ENCODE measurements at regions not wholly inside any gene's neighbourhood (a gene's known extent, or its start where the extent isn't known, plus 50 kb on each side); places are given as distances from the start of the nearest gene placed in this dataset.

DNA sequence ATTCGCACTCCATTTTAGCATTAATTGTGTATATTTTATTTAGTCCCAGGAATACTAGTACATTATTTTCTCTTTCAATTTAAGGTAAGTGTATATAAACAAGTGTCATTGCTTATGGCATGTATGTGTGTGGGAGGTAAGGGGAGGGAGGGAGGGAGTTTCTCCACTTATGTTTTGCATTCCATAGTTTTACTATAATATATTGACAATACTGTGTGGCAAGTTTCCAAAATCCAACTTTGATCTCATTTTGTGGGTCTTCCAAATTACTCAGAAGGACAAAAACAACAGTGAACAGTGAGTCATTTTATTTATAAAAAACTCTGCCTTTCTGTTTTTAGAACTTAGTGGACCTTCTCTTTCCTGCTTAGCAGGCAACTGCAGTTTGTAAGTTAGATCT is 102.3 kb upstream of the SEMA3E start:
- H3K27ac ChIP-seq: no peak overlapping the region
- no peak for ATAC-seq
- no peaks in the 10 kb centered on the region for H3K36me3 ChIP-seq
- no peaks in the 10 kb centered on the region for H3K4me1 ChIP-seq
- H3K27me3 ChIP-seq: no peaks in the 10 kb centered on the region
- H3K4me3 ChIP-seq: no peak overlapping the region
- TF ChIP-seq EP300 (IDR thresholded peaks at IDR 0.05) (no peak), POLR2A (IDR thresholded peaks at IDR 0.05) (no peak), POLR2AphosphoS5 (IDR thresholded peaks at IDR 0.05) (no peak), CTCF (IDR thresholded peaks at IDR 0.05) (no peak)
- WGBS, 2 donors (ENCODE audit: low coverage in 1 of 2): 91 to 100% methylated on average over 1 of the region's 1 CpG
- H3K9me3 ChIP-seq: no peaks in the 10 kb centered on the region

DNA sequence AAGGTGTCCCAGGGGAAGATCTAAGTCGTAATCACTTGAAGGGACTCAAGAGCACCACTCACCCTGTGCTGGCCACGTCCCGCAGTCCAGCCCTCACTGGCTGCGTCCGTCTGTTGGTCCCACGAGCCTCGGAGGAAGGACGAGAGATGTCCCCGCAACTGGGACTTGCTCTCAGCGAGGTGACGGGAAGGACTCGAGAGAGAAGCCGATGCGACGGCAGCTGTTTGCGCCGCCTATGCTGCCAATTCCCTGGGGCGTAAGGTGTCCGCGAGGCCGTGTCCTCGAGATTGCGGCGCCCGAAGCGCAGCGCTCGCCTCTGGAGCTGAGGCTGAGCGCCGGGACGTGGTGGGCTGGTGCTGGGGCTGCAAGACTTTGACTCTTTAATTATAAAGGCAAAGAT is 100.6 kb upstream of the SEMA3E start:
- Histone ChIP-seq H3K4me3 (no peak overlapping the region), H3K27me3 (no peaks in the 10 kb centered on the region), H3K27ac (no peak overlapping the region), H3K9me3 (no peaks in the 10 kb centered on the region), H3K4me1 (no peaks in the 10 kb centered on the region), H3K36me3 (no peaks in the 10 kb centered on the region)
- 88 to 92% methylated on average over 4 to 9 of the region's 31 CpGs for WGBS, 2 donors (ENCODE audit: low coverage in 1 of 2)
- TF ChIP-seq EP300 (IDR thresholded peaks at IDR 0.05): no peak
- TF ChIP-seq POLR2AphosphoS5 (IDR thresholded peaks at IDR 0.05): no peak
- no peak for TF ChIP-seq CTCF (IDR thresholded peaks at IDR 0.05)
- no peak for TF ChIP-seq POLR2A (IDR thresholded peaks at IDR 0.05)
- ATAC-seq: no peak

- Histone ChIP-seq H3K9me3 (no peaks in the 10 kb centered on the region), H3K4me1 (no peaks in the 10 kb centered on the region), H3K27ac (no peak overlapping the region), H3K27me3 (no peaks in the 10 kb centered on the region), H3K36me3 (no peaks in the 10 kb centered on the region), H3K4me3 (no peak overlapping the region)
- no peak for TF ChIP-seq POLR2A (IDR thresholded peaks at IDR 0.05)
- TF ChIP-seq EP300 (IDR thresholded peaks at IDR 0.05): no peak
- TF ChIP-seq CTCF (IDR thresholded peaks at IDR 0.05): no peak
- no peak for TF ChIP-seq POLR2AphosphoS5 (IDR thresholded peaks at IDR 0.05)
- 84 to 85% methylated on average over 2 of the region's 2 CpGs for WGBS, 2 donors (ENCODE audit: low coverage in 1 of 2)
- no peak for ATAC-seq
These were observed 90.6 kb upstream of the SEMA3E start for GRCh38 chr7:83739527-83739926.

GRCh38 chr7:83738291-83738835 is 89.4 kb upstream of the SEMA3E start:
- Histone ChIP-seq H3K36me3 (no peaks in the 10 kb centered on the region), H3K9me3 (no peaks in the 10 kb centered on the region), H3K4me1 (no peaks in the 10 kb centered on the region), H3K27me3 (no peaks in the 10 kb centered on the region), H3K27ac (no peak overlapping the region), H3K4me3 (no peak overlapping the region)
- TF ChIP-seq CTCF (IDR thresholded peaks at IDR 0.05) (no peak), EP300 (IDR thresholded peaks at IDR 0.05) (no peak), POLR2A (IDR thresholded peaks at IDR 0.05) (no peak), POLR2AphosphoS5 (IDR thresholded peaks at IDR 0.05) (no peak)
- WGBS, 2 donors (ENCODE audit: low coverage in 1 of 2): 59 to 64% methylated on average over 3 of the region's 3 CpGs
- no peak for ATAC-seq

- WGBS, 2 donors (ENCODE audit: low coverage in 1 of 2): 100% methylated on average over 1 of the region's 3 CpGs; no CpG with 5 or more reads in 1 of the 2 donors
- H3K4me1 ChIP-seq: no peaks in the 10 kb centered on the region
- H3K27ac ChIP-seq: no peak overlapping the region
- no peak overlapping the region for H3K4me3 ChIP-seq
- no peak for TF ChIP-seq POLR2A (IDR thresholded peaks at IDR 0.05)
- TF ChIP-seq POLR2AphosphoS5 (IDR thresholded peaks at IDR 0.05): no peak
- no peak for TF ChIP-seq EP300 (IDR thresholded peaks at IDR 0.05)
- TF ChIP-seq CTCF (IDR thresholded peaks at IDR 0.05): no peak
- no peaks in the 10 kb centered on the region for H3K9me3 ChIP-seq
- H3K27me3 ChIP-seq: no peaks in the 10 kb centered on the region
- ATAC-seq: no peak
- no peaks in the 10 kb centered on the region for H3K36me3 ChIP-seq
These were observed 83.4 kb upstream of the SEMA3E start for GRCh38 chr7:83732305-83732704.

Data from gastroesophageal sphincter (tissue), 4 donors.